Mesenchymal stem cell (in vitro differentiated cells and primary cell): ENCODE measurements at regions not wholly inside any gene's neighbourhood (a gene's known extent, or its start where the extent isn't known, plus 50 kb on each side); places are given as distances from the start of the nearest gene placed in this dataset.

Source experiments
- DNase-seq: peaks from one replicate; pipeline ENCODE4 v3.0.0-alpha.2; 2013
- H2AFZ ChIP-seq: one replicate; pipeline ENCODE4 v1.6.1; 2013; ENCODE audit warnings: low read depth, mild to moderate bottlenecking, control low read depth, inconsistent platforms, low read length, moderate library complexity
- H2AK5ac ChIP-seq: 2 replicates; pipeline ENCODE4 v1.6.1; 2013; ENCODE audit warnings: low read length, moderate library complexity, mild to moderate bottlenecking, inconsistent platforms; ENCODE audit not compliant: severe bottlenecking
- H2BK120ac ChIP-seq: one replicate; pipeline ENCODE4 v1.6.1; 2013; ENCODE audit warnings: low read depth, mild to moderate bottlenecking, inconsistent platforms, low read length, moderate library complexity
- H2BK12ac ChIP-seq, 2 experiments: one replicate each; pipeline ENCODE4 v1.6.1; 2013; ENCODE audit warnings: inconsistent platforms in 2 of 2, low read length in 2 of 2, mild to moderate bottlenecking in 2 of 2, moderate library complexity in 2 of 2, control low read depth in 1 of 2
- H2BK15ac ChIP-seq: one replicate; pipeline ENCODE4 v1.6.1; 2013; ENCODE audit warnings: mild to moderate bottlenecking, low read depth, inconsistent platforms; ENCODE audit not compliant: poor library complexity, severe bottlenecking
- H2BK5ac ChIP-seq: 2 replicates; pipeline ENCODE4 v1.6.1; 2013; ENCODE audit warnings: low read depth, mild to moderate bottlenecking, low read length, control low read depth, inconsistent platforms; ENCODE audit not compliant: poor library complexity, severe bottlenecking
- H3K14ac ChIP-seq, 2 experiments: one replicate each; pipeline ENCODE4 v1.6.1; 2013; ENCODE audit warnings: inconsistent platforms in 2 of 2, low read length in 2 of 2, control low read depth in 1 of 2, mild to moderate bottlenecking in 1 of 2, moderate library complexity in 1 of 2
- H3K18ac ChIP-seq, 2 experiments: one replicate each; pipeline ENCODE4 v1.6.1; 2013; ENCODE audit warnings: inconsistent platforms in 2 of 2, low read length in 2 of 2, control low read depth in 1 of 2, low read depth in 1 of 2, mild to moderate bottlenecking in 1 of 2
- H3K23ac ChIP-seq, 2 experiments: one replicate each; pipeline ENCODE4 v1.6.1; 2013; ENCODE audit warnings: inconsistent platforms in 2 of 2, low read length in 2 of 2, mild to moderate bottlenecking in 2 of 2, moderate library complexity in 2 of 2, control low read depth in 1 of 2
- H3K27ac ChIP-seq: 2 replicates; pipeline ENCODE4 v1.5.1; 2013; ENCODE audit warnings: mild to moderate bottlenecking, moderate library complexity, low read length, control low read depth, inconsistent platforms; ENCODE audit not compliant: poor library complexity, severe bottlenecking
- H3K27me3 ChIP-seq, 2 experiments: 2 replicates each; pipeline versions ENCODE4 v1.6.1 to v1.7.0; 2013; ENCODE audit warnings: low read length in 2 of 2, mild to moderate bottlenecking in 2 of 2, moderate library complexity in 2 of 2, control low read depth in 1 of 2, inconsistent platforms in 1 of 2; ENCODE audit not compliant: control insufficient read depth in 1 of 2, insufficient read depth in 1 of 2
- H3K36me3 ChIP-seq, 2 experiments: 2 replicates each; pipeline versions ENCODE4 v1.6.1 to v1.7.0; 2013; ENCODE audit warnings: low read length in 2 of 2, control low read depth in 1 of 2, inconsistent platforms in 1 of 2, low read depth in 1 of 2, mild to moderate bottlenecking in 1 of 2; ENCODE audit not compliant: insufficient read depth in 2 of 2, control insufficient read depth in 1 of 2
- H3K4ac ChIP-seq, 2 experiments: one replicate each; pipeline ENCODE4 v1.6.1; 2013; ENCODE audit warnings: inconsistent platforms in 2 of 2, low read length in 2 of 2, mild to moderate bottlenecking in 2 of 2, moderate library complexity in 2 of 2, control low read depth in 1 of 2, low read depth in 1 of 2
- H3K4me1 ChIP-seq: 2 replicates; pipeline ENCODE4 v1.6.1; 2013; ENCODE audit warnings: low read depth, low read length, control low read depth; ENCODE audit not compliant: control insufficient read depth, insufficient read depth
- H3K4me2 ChIP-seq: 2 replicates; pipeline ENCODE4 v1.6.1; 2013; ENCODE audit warnings: low read length, mild to moderate bottlenecking, inconsistent platforms; ENCODE audit not compliant: poor library complexity, severe bottlenecking
- H3K4me3 ChIP-seq, 2 experiments: 2 replicates each; pipeline versions ENCODE4 v1.5.1 to v1.7.0; 2013; ENCODE audit warnings: low read length in 2 of 2, mild to moderate bottlenecking in 2 of 2, control low read depth in 1 of 2, low read depth in 1 of 2; ENCODE audit not compliant: insufficient read depth in 1 of 2
- H3K79me1 ChIP-seq: replicated peaks from 2 replicates; pipeline ENCODE4 v1.6.1; 2013; ENCODE audit warnings: mild to moderate bottlenecking, control low read depth, low read length, inconsistent platforms; ENCODE audit not compliant: poor library complexity, severe bottlenecking
- H3K9ac ChIP-seq: 2 replicates; pipeline ENCODE4 v1.7.0; 2013; ENCODE audit warnings: mild to moderate bottlenecking, low read length, moderate library complexity
- H3K9me3 ChIP-seq: 2 replicates; pipeline ENCODE4 v1.7.0; 2013; ENCODE audit warnings: mild to moderate bottlenecking, low read length; ENCODE audit not compliant: control insufficient read depth
- H4K8ac ChIP-seq: one replicate; pipeline ENCODE4 v1.6.1; 2013; ENCODE audit warnings: inconsistent platforms, mild to moderate bottlenecking, low read length, moderate library complexity
- H4K91ac ChIP-seq: one replicate; pipeline ENCODE4 v1.6.1; 2013; ENCODE audit warnings: mild to moderate bottlenecking, low read length, inconsistent platforms
- WGBS: methylation state at CpG from one replicate; pipeline ENCODE4 v1.1.7; 2013; ENCODE audit warnings: mixed read lengths; 5-methylcytosine and 5-hydroxymethylcytosine counted together

DNA sequence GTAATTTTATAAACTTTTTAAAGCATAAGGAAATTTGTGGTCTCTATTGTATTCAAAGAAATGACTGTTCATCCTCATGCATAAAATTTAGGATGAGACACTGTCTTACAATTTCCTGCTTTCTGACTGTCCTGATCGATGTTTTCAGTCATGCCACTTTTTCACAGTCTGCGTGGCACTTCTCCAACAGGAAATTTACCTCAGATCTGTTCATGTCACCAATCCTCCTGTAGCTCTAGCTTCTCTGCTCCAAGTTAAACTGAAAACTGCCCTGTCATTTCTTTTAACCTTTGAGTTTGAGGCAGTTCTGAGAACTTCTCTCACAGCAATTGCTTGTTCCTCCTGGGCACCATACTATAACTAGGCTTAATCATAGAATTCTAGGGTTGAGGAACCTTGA lies 455.1 kb downstream of the EFNA5 start:
- Histone ChIP-seq H4K91ac (no peak overlapping the region), H3K14ac (no peak overlapping the region), H2BK15ac (no peak overlapping the region), H3K9ac (no peak overlapping the region), H4K8ac (no peak overlapping the region), H2BK120ac (no peak overlapping the region), H3K18ac (no peak overlapping the region), H2AFZ (no peak overlapping the region), H2BK12ac (no peak overlapping the region), H3K4me3 (no peak overlapping the region), H3K27ac (no peak overlapping the region), H3K27me3 (no peaks in the 10 kb centered on the region), H2AK5ac (no peak overlapping the region), H3K4me1 (no peaks in the 10 kb centered on the region), H3K4me2 (no peak overlapping the region), H3K4ac (no peak overlapping the region), H3K36me3 (no peaks in the 10 kb centered on the region), H3K23ac (no peak overlapping the region), H3K9me3 (no peaks in the 10 kb centered on the region), H3K79me1 (no peaks in the 10 kb centered on the region), H2BK5ac (no peak overlapping the region)
- no peak for DNase-seq
- 62% methylated on average over 2 of the region's 2 CpGs for whole genome bisulfite sequencing

DNA sequence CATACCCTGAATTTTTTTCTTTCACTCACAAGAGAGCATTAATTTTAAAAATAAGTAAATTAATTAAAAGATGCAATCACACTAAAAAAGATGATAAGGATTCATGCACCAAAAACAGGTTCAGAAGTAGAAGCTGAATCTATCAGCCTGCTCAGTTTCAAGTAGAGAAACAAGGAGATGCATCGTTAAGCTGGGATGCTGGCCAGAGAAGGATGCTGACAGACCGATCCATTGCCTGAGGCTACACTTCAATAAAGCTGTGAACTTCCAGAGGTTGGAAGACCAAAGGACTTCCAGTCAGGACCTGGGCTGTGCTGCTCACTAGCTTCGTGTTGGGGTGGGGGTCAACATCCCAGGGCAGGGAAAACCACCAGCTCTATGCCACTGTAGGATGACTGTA lies 457.7 kb downstream of the EFNA5 start:
- Histone ChIP-seq H3K4ac (no peak overlapping the region), H3K4me3 (no peak overlapping the region), H2AK5ac (no peak overlapping the region), H3K4me1 (no peaks in the 10 kb centered on the region), H3K79me1 (no peaks in the 10 kb centered on the region), H4K91ac (no peak overlapping the region), H2AFZ (no peak overlapping the region), H3K4me2 (no peak overlapping the region), H3K9me3 (no peaks in the 10 kb centered on the region), H4K8ac (no peak overlapping the region), H3K9ac (no peak overlapping the region), H3K27me3 (no peaks in the 10 kb centered on the region), H3K18ac (no peak overlapping the region), H3K14ac (no peak overlapping the region), H2BK5ac (no peak overlapping the region), H2BK15ac (no peak overlapping the region), H3K27ac (no peak overlapping the region), H3K23ac (no peak overlapping the region), H3K36me3 (no peaks in the 10 kb centered on the region), H2BK120ac (no peak overlapping the region), H2BK12ac (no peak overlapping the region)
- DNase-seq, result no peak
- 67% methylated on average over 3 of the region's 3 CpGs for WGBS

DNA sequence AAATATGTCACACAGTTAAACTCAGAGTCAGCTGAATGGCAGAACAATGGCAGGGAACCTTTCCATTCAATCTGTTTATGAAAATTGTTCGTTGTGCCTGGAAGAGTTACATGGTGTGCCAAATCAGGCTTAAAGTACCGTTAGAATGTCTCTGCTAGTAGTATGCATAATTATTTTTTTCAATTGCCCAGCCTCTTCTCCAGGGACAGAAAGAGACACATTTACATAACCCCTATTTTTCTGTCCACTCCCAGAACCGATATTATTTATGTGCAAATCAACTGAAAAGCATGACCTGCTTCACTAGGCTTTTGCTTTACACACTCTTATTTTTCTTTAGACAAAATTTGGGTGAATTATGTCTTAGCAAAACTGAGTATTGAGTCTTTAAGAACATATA lies 459.1 kb downstream of the EFNA5 start:
- H3K14ac ChIP-seq, result no peak overlapping the region
- H2BK5ac ChIP-seq, result no peak overlapping the region
- H3K18ac ChIP-seq, result no peak overlapping the region

DNA sequence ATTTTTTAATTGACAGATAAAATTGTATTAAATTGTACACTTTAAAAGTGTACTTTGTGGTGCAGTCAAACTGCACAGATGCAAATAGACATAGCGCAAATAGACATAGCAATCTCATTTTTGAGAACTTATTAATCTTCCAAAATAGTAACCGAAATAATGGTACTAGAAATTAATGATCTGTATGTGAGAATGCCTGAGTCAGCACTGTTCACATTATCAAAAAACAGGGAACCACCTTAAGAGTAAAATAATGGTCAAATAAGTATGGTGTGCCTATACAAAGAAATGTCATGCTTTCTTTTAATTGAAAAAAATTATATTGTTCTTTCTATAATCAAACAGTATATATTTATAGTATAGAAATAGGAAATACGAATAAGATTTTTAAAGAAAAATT lies 461.9 kb downstream of the EFNA5 start:
- Histone ChIP-seq H3K4me2 (no peak overlapping the region), H3K14ac (no peak overlapping the region), H3K27me3 (no peaks in the 10 kb centered on the region), H2AK5ac (no peak overlapping the region), H2AFZ (no peak overlapping the region), H3K23ac (no peak overlapping the region), H3K36me3 (no peaks in the 10 kb centered on the region), H2BK120ac (no peak overlapping the region), H3K79me1 (no peaks in the 10 kb centered on the region), H4K91ac (no peak overlapping the region), H3K4me1 (no peaks in the 10 kb centered on the region), H2BK15ac (no peak overlapping the region), H2BK12ac (no peak overlapping the region), H2BK5ac (no peak overlapping the region), H4K8ac (no peak overlapping the region), H3K4ac (no peak overlapping the region), H3K27ac (no peak overlapping the region), H3K18ac (no peak overlapping the region), H3K4me3 (no peak overlapping the region), H3K9me3 (no peaks in the 10 kb centered on the region), H3K9ac (no peak overlapping the region)
- DNase-seq, result no peak
- no CpG with 5 or more reads among the region's 3 CpGs for WGBS

More for the DNA sequence above, 459.1 kb downstream of the EFNA5 start:
- H4K8ac ChIP-seq, result no peak overlapping the region
- no peak overlapping the region for H3K4ac ChIP-seq
- H3K4me2 ChIP-seq, result no peak overlapping the region
- WGBS, result 89% methylated on average over 3 of the region's 3 CpGs
- H3K4me1 ChIP-seq, result no peaks in the 10 kb centered on the region
- no peak overlapping the region for H2AK5ac ChIP-seq
- no peaks in the 10 kb centered on the region for H3K27me3 ChIP-seq
- H2BK120ac ChIP-seq, result no peak overlapping the region
- no peak overlapping the region for H3K27ac ChIP-seq
- H3K9me3 ChIP-seq, result no peaks in the 10 kb centered on the region
- no peaks in the 10 kb centered on the region for H3K79me1 ChIP-seq
- H3K23ac ChIP-seq, result no peak overlapping the region
- no peak overlapping the region for H3K4me3 ChIP-seq
- no peak overlapping the region for H2BK15ac ChIP-seq
- DNase-seq, result no peak
- no peaks in the 10 kb centered on the region for H3K36me3 ChIP-seq
- H3K9ac ChIP-seq, result no peak overlapping the region
- H2BK12ac ChIP-seq, result no peak overlapping the region
- no peak overlapping the region for H4K91ac ChIP-seq
- H2AFZ ChIP-seq, result no peak overlapping the region
